IMR-90 (cell line): ENCODE measurements at regions not wholly inside any gene's neighbourhood (a gene's known extent, or its start where the extent isn't known, plus 50 kb on each side); places are given as distances from the start of the nearest gene placed in this dataset.

Experiments used
- ATAC-seq: fragments of 200-7000 bp; cut with Tn5 transposase; 2 replicates; pipeline ENCODE4 v1.9.1; 2020; ENCODE audit warnings: low read depth, mild to moderate bottlenecking, moderate library complexity
- BruUV-seq: library from RNA; stranded (reverse); fragments of 400-500 nt; replicated peaks from 2 replicates; lab custom pipeline; 2021; lab: Mats Ljungman, UMichigan
- CTCF ChIA-PET: fragments of 300-600 bp; formaldehyde crosslinking; extraction: SDS; loops from one replicate; lab custom pipeline; 2021; ENCODE audit warnings: antibody characterized with exemption; lab: Yijun Ruan, JAX
- POLR2A ChIA-PET: fragments of 300-600 bp; sonication (Branson Sonifier 250); formaldehyde crosslinking; loops from one replicate; lab custom pipeline; 2022; ENCODE audit warnings: antibody characterized with exemption; ENCODE audit not compliant: unreplicated experiment; lab: Charles Lee
- DNase-seq: peaks from one replicate; pipeline ENCODE4 v3.0.0; 2013
- H2AFZ ChIP-seq: replicated peaks from 2 replicates; pipeline ENCODE3; 2013; ENCODE audit warnings: low read length, mild to moderate bottlenecking; ENCODE audit not compliant: poor library complexity
- H2AK5ac ChIP-seq: 2 replicates; pipeline ENCODE4 v1.6.1; 2013; ENCODE audit warnings: low read depth, low read length, inconsistent platforms
- H2AK9ac ChIP-seq: replicated peaks from 2 replicates; pipeline ENCODE3; 2013; ENCODE audit warnings: mild to moderate bottlenecking, low read depth, low read length, moderate library complexity; ENCODE audit not compliant: poor library complexity
- H2BK120ac ChIP-seq: 2 replicates; pipeline ENCODE4 v1.6.1; 2013; ENCODE audit warnings: low read depth, low read length, inconsistent platforms
- H2BK15ac ChIP-seq: 3 replicates; pipeline ENCODE4 v1.6.1; 2013; ENCODE audit warnings: low read depth, low read length, inconsistent platforms
- H2BK20ac ChIP-seq: 2 replicates; pipeline ENCODE4 v1.6.1; 2013; ENCODE audit warnings: low read depth, mild to moderate bottlenecking, inconsistent platforms, low read length, moderate library complexity
- H2BK5ac ChIP-seq: 2 replicates; pipeline ENCODE4 v1.6.1; 2013; ENCODE audit warnings: mild to moderate bottlenecking, low read depth, low read length, inconsistent platforms; ENCODE audit not compliant: poor library complexity, severe bottlenecking
- H3K14ac ChIP-seq: replicated peaks from 2 replicates; pipeline ENCODE4 v1.6.1; 2013; ENCODE audit warnings: low read depth, low read length, inconsistent platforms
- H3K18ac ChIP-seq: 2 replicates; pipeline ENCODE4 v1.6.1; 2013; ENCODE audit warnings: low read depth, low read length, control low read depth
- H3K23ac ChIP-seq: 2 replicates; pipeline ENCODE4 v1.6.1; 2013; ENCODE audit warnings: low read depth, low read length, inconsistent platforms
- H3K27ac ChIP-seq: 2 replicates; pipeline ENCODE4 v1.5.1; 2013; ENCODE audit warnings: mild to moderate bottlenecking, control low read depth, low read length; ENCODE audit not compliant: insufficient read depth
- H3K27me3 ChIP-seq: 2 replicates; pipeline ENCODE4 v1.6.1; 2013; ENCODE audit warnings: low read length; ENCODE audit not compliant: control insufficient read depth, insufficient read depth
- H3K36me3 ChIP-seq: 2 replicates; pipeline ENCODE4 v1.6.1; 2013; ENCODE audit warnings: low read length, mixed read lengths; ENCODE audit not compliant: control insufficient read depth, insufficient read depth
- H3K4ac ChIP-seq: 2 replicates; pipeline ENCODE4 v1.6.1; 2013; ENCODE audit warnings: low read depth, low read length, inconsistent platforms
- H3K4me1 ChIP-seq: 2 replicates; pipeline ENCODE4 v1.6.1; 2013; ENCODE audit warnings: low read length, mixed read lengths; ENCODE audit not compliant: control insufficient read depth, insufficient read depth
- H3K4me2 ChIP-seq: 2 replicates; pipeline ENCODE4 v1.6.1; 2013; ENCODE audit warnings: low read depth, mild to moderate bottlenecking, control low read depth, low read length, moderate library complexity
- H3K4me3 ChIP-seq: 2 replicates; pipeline ENCODE4 v1.5.1; 2013; ENCODE audit warnings: low read depth, mild to moderate bottlenecking, control low read depth, low read length, moderate library complexity; ENCODE audit not compliant: insufficient read depth
- H3K56ac ChIP-seq: 2 replicates; pipeline ENCODE4 v1.6.1; 2013; ENCODE audit warnings: low read length, inconsistent platforms; ENCODE audit not compliant: insufficient read depth; ENCODE audit errors: extremely low read depth
- H3K79me1 ChIP-seq, 2 experiments: 2 replicates each; pipeline ENCODE4 v1.6.1; 2013; ENCODE audit warnings: low read length in 2 of 2, inconsistent platforms in 1 of 2, low read depth in 1 of 2
- H3K9ac ChIP-seq: 2 replicates; pipeline ENCODE4 v1.6.1; 2013; ENCODE audit warnings: low read depth, low read length, control low read depth
- H3K9me1 ChIP-seq: 2 replicates; pipeline ENCODE4 v1.6.1; 2013; ENCODE audit warnings: low read length, inconsistent platforms; ENCODE audit not compliant: insufficient read depth
- H3K9me3 ChIP-seq: 2 replicates; pipeline ENCODE4 v1.6.1; 2013; ENCODE audit warnings: low read length; ENCODE audit not compliant: control insufficient read depth, insufficient read depth
- H4K20me1 ChIP-seq: 2 replicates; pipeline ENCODE4 v1.6.1; 2013; ENCODE audit warnings: low read length, inconsistent platforms; ENCODE audit not compliant: insufficient read depth
- H4K5ac ChIP-seq: 2 replicates; pipeline ENCODE4 v1.6.1; 2013; ENCODE audit warnings: mild to moderate bottlenecking, low read depth, low read length, control low read depth
- H4K8ac ChIP-seq, 2 experiments: 2 replicates each; pipeline ENCODE4 v1.6.1; 2013; ENCODE audit warnings: low read depth in 2 of 2, low read length in 2 of 2, control low read depth in 1 of 2, inconsistent platforms in 1 of 2
- H4K91ac ChIP-seq: 2 replicates; pipeline ENCODE4 v1.6.1; 2013; ENCODE audit warnings: low read depth, low read length, inconsistent platforms; ENCODE audit not compliant: insufficient read depth
- BHLHE40 ChIP-seq: fragments of 150-350 bp; IDR thresholded peaks from 2 replicates; pipeline ENCODE4 v1.6.1; 2016; ENCODE audit warnings: mild to moderate bottlenecking, low read depth, low read length
- POLR2A ChIP-seq: IDR thresholded peaks from 2 replicates; pipeline ENCODE4 v1.6.1; 2012; ENCODE audit warnings: mild to moderate bottlenecking, low read depth, low read length
- WGBS, 2 experiments: methylation state at CpG; one replicate each; pipeline versions ENCODE4 v1.1.5 to v1.1.7; 2013; ENCODE audit warnings: missing lambda C conversion rate in 2 of 2; ENCODE audit not compliant: insufficient read length in 1 of 2; ENCODE audit errors: extremely low coverage in 2 of 2; 5-methylcytosine and 5-hydroxymethylcytosine counted together
- dilution Hi-C: fragments of 300-500 bp; cut with HindIII; formaldehyde crosslinking; loops from one replicate; pipeline ENCODE4 v1.14.3; 2018; ENCODE audit warnings: low sequenced_read_pairs; ENCODE audit not compliant: unreplicated experiment
- in situ Hi-C: fragments of 300-500 bp; cut with MboI; formaldehyde crosslinking; loops from 3 replicates; pipeline ENCODE4 v1.14.3; 2019; ENCODE audit warnings: low sequenced_read_pairs, inconsistent platforms, mixed read lengths
- intact Hi-C: fragments of 100-400 bp; cut with micrococcal nuclease; formaldehyde crosslinking; loops from 2 replicates; pipeline ENCODE4 v1.10.0; 2022

DNA sequence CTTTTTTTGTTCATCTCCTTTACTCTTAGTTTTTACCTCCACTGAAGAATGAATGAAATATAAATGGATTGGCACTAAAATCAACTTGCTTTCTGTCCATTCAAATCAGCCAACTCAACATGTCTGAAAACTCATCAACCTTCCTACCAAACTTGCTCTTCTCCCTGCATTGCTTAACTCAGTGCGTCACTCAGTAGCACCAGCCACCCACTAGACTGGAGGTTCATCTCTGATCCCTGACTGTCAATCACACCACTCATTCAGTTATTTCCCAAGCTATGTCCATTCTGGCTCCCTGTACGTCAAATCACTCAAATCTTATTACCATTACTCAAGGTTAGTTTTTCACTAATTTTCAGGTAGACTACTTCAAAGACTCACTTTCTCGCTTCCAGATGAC, 75.2 kb upstream of the RBMS1 start:
- BruUV-seq: no TSS peak
- WGBS, 2 experiments: 83% methylated on average over 3 of the region's 3 CpGs; no CpG with 5 or more reads in 1 of the 2 experiments
- intact Hi-C loops: no loop called here

More for the DNA sequence above, 75.2 kb upstream of the RBMS1 start:
- H3K36me3 ChIP-seq: no peaks in the 10 kb centered on the region
- no peak overlapping the region for H3K4me3 ChIP-seq
- H3K14ac ChIP-seq: no peak overlapping the region
- in situ Hi-C loops: no loop called here
- no peak overlapping the region for H2AK9ac ChIP-seq
- H3K4me2 ChIP-seq: no peak overlapping the region
- ChIA-PET POLR2A (no interaction called here), CTCF (no interaction called here)
- dilution Hi-C loops: no loop called here
- H4K8ac ChIP-seq: no peak overlapping the region
- H2BK15ac ChIP-seq: no peak overlapping the region
- no peak overlapping the region for H2BK20ac ChIP-seq
- H2BK120ac ChIP-seq: no peak overlapping the region
- no peak overlapping the region for H3K56ac ChIP-seq
- no peak overlapping the region for H2BK5ac ChIP-seq
- H3K27me3 ChIP-seq: no peaks in the 10 kb centered on the region
- no peak overlapping the region for H3K18ac ChIP-seq
- H3K27ac ChIP-seq: no peak overlapping the region
- peaks cover 3% of the 10 kb centered on the region; the same call in 1 of the 2 replicates for H3K9me1 ChIP-seq
- H4K5ac ChIP-seq: no peak overlapping the region
- ATAC-seq (no peak), DNase-seq (no peak)
- H3K79me1 ChIP-seq: no peaks in the 10 kb centered on the region
- no peak overlapping the region for H4K91ac ChIP-seq
- no peak for TF ChIP-seq POLR2A
- TF ChIP-seq BHLHE40: no peak
- H3K4me1 ChIP-seq: no peaks in the 10 kb centered on the region
- no peaks in the 10 kb centered on the region for H4K20me1 ChIP-seq
- no peak overlapping the region for H2AFZ ChIP-seq
- H3K9ac ChIP-seq: no peak overlapping the region
- H3K9me3 ChIP-seq: 0 out of 2 replicates have a peak, but pooled peaks cover 2% of the 10 kb centered on the region
- no peak overlapping the region for H3K23ac ChIP-seq
- H3K4ac ChIP-seq: no peak overlapping the region
- H2AK5ac ChIP-seq: no peak overlapping the region
